ENCODE measurements at regions not wholly inside any gene's neighbourhood (a gene's known extent, or its start where the extent isn't known, plus 50 kb on each side); places are given as distances from the start of the nearest gene placed in this dataset.

- DNase-seq, result no peak
Measured at GRCh38 chr3:194738254-194739093, 52.8 kb downstream of the FAM43A start.

GRCh38 chr3:194739498-194740284 lies 54.0 kb downstream of the FAM43A start:
- DNase-seq, result no peak

GRCh38 chr3:194740859-194741491 lies 55.3 kb downstream of the FAM43A start:
- no peak for DNase-seq

GRCh38 chr3:194741916-194742315 lies 56.2 kb downstream of the FAM43A start:
- no peak for DNase-seq

- no peak for DNase-seq
Measured at GRCh38 chr3:194744826-194745225, 59.1 kb downstream of the FAM43A start.

- no peak for DNase-seq
Measured at GRCh38 chr3:194745422-194746184, 59.9 kb downstream of the FAM43A start.

GRCh38 chr3:194748225-194748624 lies 62.5 kb downstream of the FAM43A start:
- DNase-seq, result no peak

- no peak for DNase-seq
Measured at GRCh38 chr3:194749631-194750490, 64.2 kb downstream of the FAM43A start.

GRCh38 chr3:194750491-194750828 lies 64.8 kb downstream of the FAM43A start:
- no peak for DNase-seq

GRCh38 chr3:194755671-194756459 lies 70.2 kb downstream of the FAM43A start:
- DNase-seq, result no peak

GRCh38 chr3:194756460-194756779 lies 70.7 kb downstream of the FAM43A start:
- DNase-seq, result no peak

GRCh38 chr3:194756791-194757325 lies 71.2 kb downstream of the FAM43A start:
- no peak for DNase-seq

- no peak for DNase-seq
Measured at GRCh38 chr3:194757647-194758061, 72.0 kb downstream of the FAM43A start.

GRCh38 chr3:194758716-194759115 lies 73.0 kb downstream of the FAM43A start:
- no peak for DNase-seq

GRCh38 chr3:194760494-194761137 lies 74.9 kb downstream of the FAM43A start:
- DNase-seq, result no peak

- no peak for DNase-seq
Measured at GRCh38 chr3:194761384-194761783, 75.7 kb downstream of the FAM43A start.

GRCh38 chr3:194766845-194767244 lies 81.2 kb downstream of the FAM43A start:
- DNase-seq, result no peak

- no peak for DNase-seq
Measured at GRCh38 chr3:194767446-194768207, 81.9 kb downstream of the FAM43A start.

- no peak for DNase-seq
Measured at GRCh38 chr3:194768586-194768985, 82.9 kb downstream of the FAM43A start.
